ENCODE measurements at regions not wholly inside any gene's neighbourhood (a gene's known extent, or its start where the extent isn't known, plus 50 kb on each side); places are given as distances from the start of the nearest gene placed in this dataset.
"Not testable (repeated sequence)": the region's sequence is repeated elsewhere in the genome, so short reads cannot be mapped to it uniquely, and the experiment has no call there.

DNA sequence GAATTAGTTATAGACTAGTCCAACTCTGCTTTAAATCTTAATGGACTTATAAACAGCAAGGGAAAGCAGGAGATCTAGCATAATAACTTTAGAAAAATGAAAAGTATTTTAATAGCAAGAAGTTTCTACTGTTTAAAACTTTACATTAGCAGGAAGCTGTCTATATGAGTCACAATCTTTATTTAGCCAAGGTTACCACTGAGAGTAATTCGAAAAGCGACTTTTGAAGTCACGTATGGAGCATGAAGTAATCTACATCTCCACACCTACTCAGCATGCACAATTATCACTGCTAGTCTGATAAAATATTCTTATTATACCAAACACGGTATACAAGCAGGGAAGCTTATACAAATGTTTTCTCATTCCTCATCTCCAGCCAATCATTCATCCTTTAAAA lies 515.4 kb upstream of the SOX11 start:
- no peaks in the 10 kb centered on the region for H3K27me3 ChIP-seq (ENCODE audit: control insufficient read depth in 2 of 2, insufficient read depth in 2 of 2, low read length in 2 of 2)
- H3K9ac ChIP-seq (ENCODE audit: low read depth in 1 of 2, low read length in 2 of 2): no peak overlapping the region
- H3K9me3 ChIP-seq (ENCODE audit: control insufficient read depth in 2 of 2, low read length in 2 of 2): peaks cover 8 to 13% of the 10 kb centered on the region in 2 donors
- H3K4me3 ChIP-seq (ENCODE audit: low read length in 2 of 2): no peak overlapping the region
- H3K36me3 ChIP-seq (ENCODE audit: control insufficient read depth in 2 of 2, insufficient read depth in 2 of 2, low read length in 2 of 2): no peaks in the 10 kb centered on the region
- no peaks in the 10 kb centered on the region for H3K4me1 ChIP-seq (ENCODE audit: control insufficient read depth in 2 of 2, insufficient read depth in 2 of 2, low read length in 2 of 2)
- no peak overlapping the region for H3K27ac ChIP-seq (ENCODE audit: low read depth in 2 of 2, low read length in 2 of 2)

DNA sequence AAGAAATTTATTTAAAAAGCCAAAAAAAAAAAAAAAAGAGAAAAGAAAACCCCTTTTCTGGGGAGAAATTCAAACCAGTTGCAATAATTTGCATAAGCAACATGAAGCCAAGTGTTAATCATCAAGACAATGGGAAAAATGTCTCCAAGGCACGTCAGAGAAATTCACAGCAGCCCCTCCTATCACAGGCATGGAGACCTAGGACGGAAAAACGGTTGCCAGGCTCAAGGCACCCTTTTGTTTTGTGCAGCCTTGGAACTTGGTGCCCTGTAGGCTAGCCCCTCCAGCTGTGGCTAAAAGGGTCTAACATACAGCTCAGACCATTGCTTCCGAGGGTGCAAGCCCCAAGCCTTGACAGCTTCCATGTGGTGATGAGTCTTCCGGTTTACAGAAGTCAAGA lies 509.2 kb upstream of the SOX11 start:
- Histone ChIP-seq H3K27me3 (ENCODE audit: control insufficient read depth in 2 of 2, insufficient read depth in 2 of 2, low read length in 2 of 2) (no peaks in the 10 kb centered on the region), H3K36me3 (ENCODE audit: control insufficient read depth in 2 of 2, insufficient read depth in 2 of 2, low read length in 2 of 2) (no peaks in the 10 kb centered on the region), H3K9me3 (ENCODE audit: control insufficient read depth in 2 of 2, low read length in 2 of 2) (peaks cover 0 to 2% of the 10 kb centered on the region in 2 donors), H3K4me3 (ENCODE audit: low read length in 2 of 2) (no peak overlapping the region), H3K27ac (ENCODE audit: low read depth in 2 of 2, low read length in 2 of 2) (no peak overlapping the region), H3K4me1 (ENCODE audit: control insufficient read depth in 2 of 2, insufficient read depth in 2 of 2, low read length in 2 of 2) (no peaks in the 10 kb centered on the region), H3K9ac (ENCODE audit: low read depth in 1 of 2, low read length in 2 of 2) (no peak overlapping the region)

DNA sequence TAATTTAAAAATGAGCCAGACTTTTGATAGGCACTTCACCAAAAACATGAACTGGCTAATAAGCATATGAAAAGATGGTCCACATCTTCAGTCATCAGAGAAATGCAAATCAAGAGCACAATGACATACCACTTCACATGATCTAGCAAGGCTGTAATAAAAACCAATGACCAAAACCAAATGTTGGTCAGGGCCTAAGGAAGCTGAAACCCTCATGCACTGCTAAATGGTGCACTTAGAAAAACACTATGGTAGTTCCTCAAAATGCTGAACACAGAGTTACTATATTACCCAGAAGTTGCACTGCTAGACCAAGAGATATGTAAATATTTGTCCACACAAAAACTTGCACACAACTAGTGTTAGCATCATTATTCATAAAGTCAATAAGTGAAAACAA lies 504.9 kb upstream of the SOX11 start:
- no peak overlapping the region for H3K9ac ChIP-seq (ENCODE audit: low read depth in 1 of 2, low read length in 2 of 2)
- H3K27ac ChIP-seq (ENCODE audit: low read depth in 2 of 2, low read length in 2 of 2): no peak overlapping the region
- peaks cover 0 to 2% of the 10 kb centered on the region in 2 donors for H3K9me3 ChIP-seq (ENCODE audit: control insufficient read depth in 2 of 2, low read length in 2 of 2)
- no peak overlapping the region for H3K4me3 ChIP-seq (ENCODE audit: low read length in 2 of 2)
- H3K4me1 ChIP-seq (ENCODE audit: control insufficient read depth in 2 of 2, insufficient read depth in 2 of 2, low read length in 2 of 2): no peaks in the 10 kb centered on the region
- H3K36me3 ChIP-seq (ENCODE audit: control insufficient read depth in 2 of 2, insufficient read depth in 2 of 2, low read length in 2 of 2): no peaks in the 10 kb centered on the region
- no peaks in the 10 kb centered on the region for H3K27me3 ChIP-seq (ENCODE audit: control insufficient read depth in 2 of 2, insufficient read depth in 2 of 2, low read length in 2 of 2)

DNA sequence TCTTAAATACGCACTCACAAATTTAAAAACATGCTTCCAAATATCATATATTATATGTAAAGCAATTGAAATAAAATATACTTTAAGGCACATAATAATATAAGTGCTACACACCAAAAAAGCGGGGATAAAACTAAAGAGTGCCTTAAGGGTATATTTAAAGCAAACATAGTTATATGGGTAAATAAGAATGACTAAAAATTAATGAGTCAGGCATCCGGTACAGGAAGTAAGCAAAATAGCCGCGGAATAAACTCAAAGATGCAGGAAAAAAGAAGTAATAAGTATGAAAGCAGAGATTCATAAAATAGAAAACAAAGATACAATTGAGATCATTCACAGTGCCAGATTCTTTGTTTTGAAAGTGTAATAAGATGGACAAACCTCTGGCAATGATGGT lies 503.5 kb upstream of the SOX11 start:
- Histone ChIP-seq H3K36me3 (ENCODE audit: control insufficient read depth in 2 of 2, insufficient read depth in 2 of 2, low read length in 2 of 2) (no peaks in the 10 kb centered on the region), H3K4me3 (ENCODE audit: low read length in 2 of 2) (no peak overlapping the region), H3K9me3 (ENCODE audit: control insufficient read depth in 2 of 2, low read length in 2 of 2) (peaks cover 0 to 2% of the 10 kb centered on the region in 2 donors), H3K27ac (ENCODE audit: low read depth in 2 of 2, low read length in 2 of 2) (no peak overlapping the region), H3K9ac (ENCODE audit: low read depth in 1 of 2, low read length in 2 of 2) (no peak overlapping the region), H3K4me1 (ENCODE audit: control insufficient read depth in 2 of 2, insufficient read depth in 2 of 2, low read length in 2 of 2) (no peaks in the 10 kb centered on the region), H3K27me3 (ENCODE audit: control insufficient read depth in 2 of 2, insufficient read depth in 2 of 2, low read length in 2 of 2) (no peaks in the 10 kb centered on the region)

DNA sequence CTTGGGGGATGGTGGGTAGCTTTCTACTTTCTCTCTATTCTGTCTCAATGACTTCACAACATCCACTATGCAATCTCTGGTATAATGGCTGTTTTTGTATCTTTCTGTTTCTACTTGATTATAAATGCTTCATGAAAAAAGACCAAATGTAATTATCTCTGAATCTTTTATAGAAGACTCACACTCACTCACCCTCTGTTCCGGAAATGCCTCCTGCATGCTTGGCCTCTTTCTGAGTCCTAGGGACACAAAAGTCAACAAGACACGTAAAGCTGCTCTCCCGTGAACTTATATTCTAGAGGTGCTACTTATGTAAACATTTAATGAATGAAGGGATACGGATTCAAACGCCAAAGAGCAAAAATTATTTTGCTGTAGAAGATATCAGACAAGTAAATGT lies 502.2 kb upstream of the SOX11 start:
- H3K9ac ChIP-seq (ENCODE audit: low read depth in 1 of 2, low read length in 2 of 2): no peak overlapping the region
- no peak overlapping the region for H3K27ac ChIP-seq (ENCODE audit: low read depth in 2 of 2, low read length in 2 of 2)
- no peak overlapping the region for H3K4me3 ChIP-seq (ENCODE audit: low read length in 2 of 2)
- no peaks in the 10 kb centered on the region for H3K4me1 ChIP-seq (ENCODE audit: control insufficient read depth in 2 of 2, insufficient read depth in 2 of 2, low read length in 2 of 2)
- peaks cover 0 to 2% of the 10 kb centered on the region in 2 donors for H3K9me3 ChIP-seq (ENCODE audit: control insufficient read depth in 2 of 2, low read length in 2 of 2)
- H3K27me3 ChIP-seq (ENCODE audit: control insufficient read depth in 2 of 2, insufficient read depth in 2 of 2, low read length in 2 of 2): no peaks in the 10 kb centered on the region
- H3K36me3 ChIP-seq (ENCODE audit: control insufficient read depth in 2 of 2, insufficient read depth in 2 of 2, low read length in 2 of 2): no peaks in the 10 kb centered on the region

DNA sequence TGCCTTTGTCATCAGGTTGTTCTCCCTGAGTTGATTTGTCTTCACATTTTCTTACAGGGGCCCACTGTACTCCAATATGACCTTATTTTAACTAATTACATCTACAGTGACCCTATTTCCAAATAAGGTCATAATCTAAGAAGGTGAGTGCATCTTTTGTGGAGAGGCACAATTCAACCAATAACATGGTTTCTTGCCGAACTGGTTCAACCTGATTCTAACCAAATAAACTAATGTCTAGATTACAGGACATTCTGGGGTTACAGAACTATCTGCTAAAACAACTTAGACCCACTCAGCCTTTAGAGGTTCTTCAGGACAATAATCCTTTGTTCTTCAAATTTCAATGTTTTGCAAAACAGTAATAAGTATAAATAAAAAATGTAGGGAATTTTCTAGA lies 496.5 kb upstream of the SOX11 start:
- H3K4me1 ChIP-seq (ENCODE audit: control insufficient read depth in 2 of 2, insufficient read depth in 2 of 2, low read length in 2 of 2): no peaks in the 10 kb centered on the region
- H3K27ac ChIP-seq (ENCODE audit: low read depth in 2 of 2, low read length in 2 of 2): no peak overlapping the region
- no peak overlapping the region for H3K4me3 ChIP-seq (ENCODE audit: low read length in 2 of 2)
- H3K36me3 ChIP-seq (ENCODE audit: control insufficient read depth in 2 of 2, insufficient read depth in 2 of 2, low read length in 2 of 2): no peaks in the 10 kb centered on the region
- no peaks in the 10 kb centered on the region for H3K27me3 ChIP-seq (ENCODE audit: control insufficient read depth in 2 of 2, insufficient read depth in 2 of 2, low read length in 2 of 2)
- no peak overlapping the region for H3K9ac ChIP-seq (ENCODE audit: low read depth in 1 of 2, low read length in 2 of 2)
- H3K9me3 ChIP-seq (ENCODE audit: control insufficient read depth in 2 of 2, low read length in 2 of 2): peaks cover 2 to 3% of the 10 kb centered on the region in 2 donors

DNA sequence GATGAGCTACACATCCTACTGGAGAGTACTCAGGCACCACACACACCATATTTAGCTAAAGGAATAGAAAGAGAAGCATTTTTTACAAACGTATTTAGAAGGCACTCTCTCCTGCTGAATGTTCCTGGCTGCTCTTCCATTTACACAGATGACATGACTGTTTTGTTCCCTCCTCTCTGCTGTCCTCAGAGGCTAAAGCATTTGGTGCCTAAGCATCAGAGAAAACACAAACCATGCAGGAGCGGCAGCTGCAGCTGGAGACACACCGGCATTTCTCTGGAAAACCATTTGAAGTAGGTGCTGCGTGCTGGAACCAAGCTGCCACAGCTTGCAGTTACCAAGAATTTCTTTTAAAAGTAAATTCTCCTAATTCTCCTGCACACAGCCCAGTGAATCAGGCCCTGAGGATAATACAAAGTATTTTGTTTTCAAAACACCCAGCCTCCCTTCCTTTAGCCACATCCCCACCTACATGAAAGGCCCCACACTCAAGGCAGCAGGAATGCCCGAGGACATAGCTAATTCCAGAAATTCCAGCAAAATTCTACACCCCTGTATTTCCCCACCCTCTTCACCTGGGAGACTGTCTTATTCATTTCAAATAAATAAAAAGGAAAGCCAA lies 488.9 kb upstream of the SOX11 start:
- Histone ChIP-seq H3K9ac (ENCODE audit: low read depth in 1 of 2, low read length in 2 of 2) (no peak overlapping the region), H3K36me3 (ENCODE audit: control insufficient read depth in 2 of 2, insufficient read depth in 2 of 2, low read length in 2 of 2) (no peaks in the 10 kb centered on the region), H3K4me1 (ENCODE audit: control insufficient read depth in 2 of 2, insufficient read depth in 2 of 2, low read length in 2 of 2) (no peaks in the 10 kb centered on the region), H3K27me3 (ENCODE audit: control insufficient read depth in 2 of 2, insufficient read depth in 2 of 2, low read length in 2 of 2) (no peaks in the 10 kb centered on the region), H3K27ac (ENCODE audit: low read depth in 2 of 2, low read length in 2 of 2) (no peak overlapping the region), H3K4me3 (ENCODE audit: low read length in 2 of 2) (no peak overlapping the region), H3K9me3 (ENCODE audit: control insufficient read depth in 2 of 2, low read length in 2 of 2) (peaks cover 0 to 2% of the 10 kb centered on the region in 2 donors)

DNA sequence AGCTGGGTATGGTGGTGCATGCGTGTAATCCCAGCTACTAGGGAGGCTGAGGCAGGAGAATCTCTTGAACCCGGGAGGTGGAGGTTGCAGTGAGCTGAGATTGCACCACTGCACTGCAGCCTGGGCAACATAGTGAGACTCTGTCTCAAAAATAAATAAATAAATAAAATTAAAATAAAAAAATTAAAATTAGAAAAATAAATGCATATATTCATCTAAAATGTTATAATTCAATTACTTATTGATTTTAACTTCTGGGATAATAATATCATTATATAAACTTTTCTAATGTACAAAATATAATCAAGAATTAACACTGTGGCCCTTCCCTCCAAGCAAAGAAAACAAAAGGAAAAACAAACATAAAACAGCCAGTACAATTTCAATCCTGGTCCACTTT lies 485.4 kb upstream of the SOX11 start:
- not testable (repeated sequence) for H3K36me3 ChIP-seq (ENCODE audit: control insufficient read depth in 2 of 2, insufficient read depth in 2 of 2, low read length in 2 of 2); H3K9ac ChIP-seq (ENCODE audit: low read depth in 1 of 2, low read length in 2 of 2); H3K27ac ChIP-seq (ENCODE audit: low read depth in 2 of 2, low read length in 2 of 2); H3K27me3 ChIP-seq (ENCODE audit: control insufficient read depth in 2 of 2, insufficient read depth in 2 of 2, low read length in 2 of 2); H3K4me3 ChIP-seq (ENCODE audit: low read length in 2 of 2); H3K9me3 ChIP-seq (ENCODE audit: control insufficient read depth in 2 of 2, low read length in 2 of 2); H3K4me1 ChIP-seq (ENCODE audit: control insufficient read depth in 2 of 2, insufficient read depth in 2 of 2, low read length in 2 of 2)

DNA sequence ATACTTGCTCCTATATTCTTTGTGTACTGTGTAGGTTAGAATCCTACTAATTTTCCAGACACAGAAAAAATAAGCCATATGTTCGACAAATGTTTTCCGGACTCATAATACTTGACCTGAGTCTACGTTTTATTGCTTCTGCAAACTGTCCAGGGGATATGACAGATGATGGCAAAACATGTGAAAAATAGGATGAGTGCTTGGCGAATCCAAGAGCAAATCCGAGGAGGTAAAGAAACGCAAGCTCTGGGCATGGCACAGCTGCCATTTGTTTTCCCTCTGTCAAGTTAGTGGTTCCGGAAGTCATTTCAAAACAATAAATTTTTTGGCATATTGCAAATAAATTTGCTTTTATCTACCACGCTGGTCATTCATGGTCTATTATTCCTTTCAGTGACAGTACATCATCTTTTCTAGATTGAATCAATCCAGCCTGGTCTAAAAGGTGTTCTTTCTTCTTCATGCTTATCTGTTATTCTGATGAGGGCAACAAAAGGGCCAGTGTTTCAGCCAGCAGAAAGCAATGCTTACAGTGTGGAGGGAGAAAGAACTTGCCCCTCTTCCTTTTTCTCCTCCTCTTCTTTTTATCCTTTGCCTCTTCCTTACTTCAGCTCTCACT lies 476.1 kb upstream of the SOX11 start:
- no peak overlapping the region for H3K4me3 ChIP-seq (ENCODE audit: low read length in 2 of 2)
- H3K9me3 ChIP-seq (ENCODE audit: control insufficient read depth in 2 of 2, low read length in 2 of 2): peaks cover 0 to 2% of the 10 kb centered on the region in 2 donors
- H3K36me3 ChIP-seq (ENCODE audit: control insufficient read depth in 2 of 2, insufficient read depth in 2 of 2, low read length in 2 of 2): no peaks in the 10 kb centered on the region
- no peaks in the 10 kb centered on the region for H3K27me3 ChIP-seq (ENCODE audit: control insufficient read depth in 2 of 2, insufficient read depth in 2 of 2, low read length in 2 of 2)
- H3K27ac ChIP-seq (ENCODE audit: low read depth in 2 of 2, low read length in 2 of 2): no peak overlapping the region
- H3K9ac ChIP-seq (ENCODE audit: low read depth in 1 of 2, low read length in 2 of 2): no peak overlapping the region
- no peaks in the 10 kb centered on the region for H3K4me1 ChIP-seq (ENCODE audit: control insufficient read depth in 2 of 2, insufficient read depth in 2 of 2, low read length in 2 of 2)

DNA sequence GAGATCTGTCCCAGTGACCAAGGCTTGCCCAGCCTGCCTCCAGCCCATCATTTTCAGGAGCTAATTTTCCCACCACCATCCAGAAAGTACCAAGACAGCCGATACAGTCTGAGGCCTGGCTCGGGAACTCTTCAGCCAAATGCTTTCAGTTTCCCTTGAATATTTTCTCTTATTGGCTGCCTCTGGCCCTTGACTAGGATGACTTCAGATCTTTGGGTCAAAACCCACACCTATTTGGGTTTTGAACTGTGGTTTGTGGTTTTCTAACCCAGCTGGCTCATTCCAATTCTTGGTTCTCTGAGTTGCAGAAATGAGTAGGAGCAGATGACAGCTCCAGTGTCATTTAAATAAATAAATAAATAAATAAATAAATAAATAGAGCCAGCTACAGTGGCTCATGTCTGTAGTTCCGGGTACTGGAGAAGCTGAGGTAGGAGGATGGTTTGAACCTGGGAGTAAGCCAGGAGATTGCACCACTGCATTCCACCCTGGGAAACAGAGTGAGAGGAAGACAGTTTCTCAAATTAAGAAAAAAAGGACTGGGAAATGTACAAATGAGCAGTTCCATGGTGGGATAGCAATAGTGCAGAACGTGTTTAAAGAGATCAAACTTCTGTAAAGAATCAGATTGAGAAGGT lies 465.0 kb upstream of the SOX11 start:
- Histone ChIP-seq H3K9ac (ENCODE audit: low read depth in 1 of 2, low read length in 2 of 2) (no peak overlapping the region), H3K4me1 (ENCODE audit: control insufficient read depth in 2 of 2, insufficient read depth in 2 of 2, low read length in 2 of 2) (no peaks in the 10 kb centered on the region), H3K27me3 (ENCODE audit: control insufficient read depth in 2 of 2, insufficient read depth in 2 of 2, low read length in 2 of 2) (no peaks in the 10 kb centered on the region), H3K4me3 (ENCODE audit: low read length in 2 of 2) (no peak overlapping the region), H3K9me3 (ENCODE audit: control insufficient read depth in 2 of 2, low read length in 2 of 2) (peaks cover 0 to 3% of the 10 kb centered on the region in 2 donors), H3K27ac (ENCODE audit: low read depth in 2 of 2, low read length in 2 of 2) (no peak overlapping the region), H3K36me3 (ENCODE audit: control insufficient read depth in 2 of 2, insufficient read depth in 2 of 2, low read length in 2 of 2) (no peaks in the 10 kb centered on the region)
